ENCODE measurements at regions not wholly inside any gene's neighbourhood (a gene's known extent, or its start where the extent isn't known, plus 50 kb on each side); places are given as distances from the start of the nearest gene placed in this dataset.

DNA sequence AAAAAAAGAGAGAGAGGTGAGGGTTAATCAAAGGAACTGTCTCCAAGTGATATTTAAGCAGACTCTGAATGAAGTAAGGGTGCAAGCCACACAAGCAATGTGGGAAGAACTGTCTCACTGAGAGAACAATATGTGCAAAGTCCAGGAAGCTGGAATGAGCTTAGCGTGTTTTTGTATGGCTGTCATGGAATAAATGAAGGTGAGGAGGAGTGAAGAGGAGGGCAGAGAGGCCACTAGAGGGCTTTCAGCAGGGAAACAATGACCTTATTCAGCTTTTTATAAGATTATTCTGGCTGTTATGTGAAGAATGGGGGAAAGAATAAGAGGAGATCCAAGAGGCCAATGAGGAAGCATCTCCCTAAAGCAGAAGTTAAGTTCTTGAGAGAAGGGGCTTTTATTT lies 86.9 kb upstream of the COL8A1 start:
- Histone ChIP-seq H2AFZ (ENCODE audit: low read length) (no peak overlapping the region), H3K79me1 (ENCODE audit: insufficient read depth, low read depth, low read length, poor library complexity, severe bottlenecking) (no peaks in the 10 kb centered on the region)
- H3K27ac Mint-ChIP-seq = no peak overlapping the region

More for the DNA sequence above, 86.9 kb upstream of the COL8A1 start:
- Histone ChIP-seq H3K27me3 (ENCODE audit: insufficient read depth, low read length) (no peaks in the 10 kb centered on the region), H3K79me2 (ENCODE audit: insufficient read depth, low read length) (no peaks in the 10 kb centered on the region), H3K23ac (ENCODE audit: insufficient read length, low read depth, low read length) (no peak overlapping the region), H3K4me1 (ENCODE audit: insufficient read depth, low read length) (no peaks in the 10 kb centered on the region; the same call in 1 of the 2 replicates), H3T11ph (ENCODE audit: low read length) (no peak overlapping the region), H3K9ac (ENCODE audit: extremely low read depth, insufficient read length, low read length) (no peak overlapping the region), H4K5ac (ENCODE audit: insufficient read length, low read depth, low read length) (no peak overlapping the region), H3K14ac (ENCODE audit: insufficient read depth, low read length) (no peak overlapping the region), H3K18ac (ENCODE audit: insufficient read length, low read depth, low read length) (no peak overlapping the region), H2AK5ac (ENCODE audit: insufficient read length, low read length) (no peak overlapping the region), H2BK12ac (ENCODE audit: insufficient read length, low read depth, low read length) (no peak overlapping the region), H3K4ac (ENCODE audit: low read depth, low read length) (no peak overlapping the region), H4K8ac (replicated peaks; ENCODE audit: insufficient read length, low read depth, low read length) (no peak overlapping the region), H3K4me2 (ENCODE audit: insufficient read depth, insufficient read length, low read length) (no peak overlapping the region), H3K9me3 (ENCODE audit: control insufficient read depth, low read depth, low read length) (no peaks in the 10 kb centered on the region), H3K27ac (ENCODE audit: insufficient read length, low read depth, low read length) (no peak overlapping the region), H2BK5ac (ENCODE audit: insufficient read length, low read length) (no peak overlapping the region), H4K20me1 (ENCODE audit: control insufficient read depth, insufficient read depth, insufficient read length) (no peaks in the 10 kb centered on the region), H2BK120ac (ENCODE audit: low read depth, low read length, poor library complexity, severe bottlenecking) (no peak overlapping the region), H2BK15ac (ENCODE audit: low read depth, low read length) (no peak overlapping the region), H3K23me2 (ENCODE audit: insufficient read length, low read depth, low read length, poor library complexity, severe bottlenecking) (no peaks in the 10 kb centered on the region), H3K56ac (ENCODE audit: insufficient read length, low read depth, low read length) (no peak overlapping the region), H4K91ac (ENCODE audit: insufficient read length, low read depth, low read length) (no peak overlapping the region), H2BK20ac (ENCODE audit: low read depth, low read length, poor library complexity, severe bottlenecking) (no peak overlapping the region)
- Mint-ChIP-seq H3K27me3 (ENCODE audit: low read depth) (no peaks in the 10 kb centered on the region), H3K36me3 (ENCODE audit: insufficient read depth in 1 of 3, low read depth in 3 of 3) (no peaks in the 10 kb centered on the region; a peak in 1 of 7 replicates), H3K4me3 (no peak overlapping the region), H3K4me1 (no peaks in the 10 kb centered on the region), H3K9me3 (peaks cover 0 to 3% of the 10 kb centered on the region in 2 experiments; a peak in 1 of 5 replicates)
- TF ChIP-seq, protein P1, sequence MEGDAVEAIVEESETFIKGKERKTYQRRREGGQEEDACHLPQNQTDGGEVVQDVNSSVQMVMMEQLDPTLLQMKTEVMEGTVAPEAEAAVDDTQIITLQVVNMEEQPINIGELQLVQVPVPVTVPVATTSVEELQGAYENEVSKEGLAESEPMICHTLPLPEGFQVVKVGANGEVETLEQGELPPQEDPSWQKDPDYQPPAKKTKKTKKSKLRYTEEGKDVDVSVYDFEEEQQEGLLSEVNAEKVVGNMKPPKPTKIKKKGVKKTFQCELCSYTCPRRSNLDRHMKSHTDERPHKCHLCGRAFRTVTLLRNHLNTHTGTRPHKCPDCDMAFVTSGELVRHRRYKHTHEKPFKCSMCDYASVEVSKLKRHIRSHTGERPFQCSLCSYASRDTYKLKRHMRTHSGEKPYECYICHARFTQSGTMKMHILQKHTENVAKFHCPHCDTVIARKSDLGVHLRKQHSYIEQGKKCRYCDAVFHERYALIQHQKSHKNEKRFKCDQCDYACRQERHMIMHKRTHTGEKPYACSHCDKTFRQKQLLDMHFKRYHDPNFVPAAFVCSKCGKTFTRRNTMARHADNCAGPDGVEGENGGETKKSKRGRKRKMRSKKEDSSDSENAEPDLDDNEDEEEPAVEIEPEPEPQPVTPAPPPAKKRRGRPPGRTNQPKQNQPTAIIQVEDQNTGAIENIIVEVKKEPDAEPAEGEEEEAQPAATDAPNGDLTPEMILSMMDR (conservative IDR thresholded peaks at IDR 0.05) = peak; percentile 53
- WGBS (ENCODE audit: extremely low coverage, insufficient read length, low lambda C conversion rate) = no CpG with 5 or more reads among the region's 1 CpG
- DNase-seq = no peak
